Ovary (tissue), 7 donors: ENCODE measurements at regions not wholly inside any gene's neighbourhood (a gene's known extent, or its start where the extent isn't known, plus 50 kb on each side); places are given as distances from the start of the nearest gene placed in this dataset.
A peak's percentile ranks its signal among the peaks of the same experiment; 100 is the strongest.

Experiments used
- DNase-seq, 5 donors: peaks; one replicate each; pipeline ENCODE4 v3.0.0-alpha.2; 2019 to 2020
- H3K27ac ChIP-seq, 2 donors: fragments of 200-600 bp; one replicate each; pipeline versions ENCODE4 v1.5.1 to v1.8.0; 2019 to 2022
- H3K27me3 ChIP-seq: fragments of 200-600 bp; one replicate; pipeline ENCODE4 v1.8.0; 2022
- H3K36me3 ChIP-seq: fragments of 200-600 bp; sonication (generic); one replicate; pipeline ENCODE4 v1.5.1; 2019
- H3K4me1 ChIP-seq: one replicate; pipeline ENCODE4 v1.8.1; 2013; ENCODE audit warnings: mild to moderate bottlenecking, moderate library complexity; ENCODE audit not compliant: insufficient read depth
- H3K4me3 ChIP-seq: fragments of 200-600 bp; sonication (generic); one replicate; pipeline ENCODE4 v1.5.1; 2017
- H3K9me3 ChIP-seq, 2 donors: fragments of 200-600 bp in 1 of 2; sonication (generic) in 1 of 2; one replicate each; pipeline versions ENCODE4 v1.5.1 to v1.8.1; 2013 to 2019; ENCODE audit warnings: mild to moderate bottlenecking in 1 of 2, moderate library complexity in 1 of 2
- CTCF ChIP-seq, 3 donors: fragments of 450-650 bp in 2 of 3; fragments of 200-600 bp in 1 of 3; IDR thresholded peaks; one replicate each; pipeline versions ENCODE4 v1.5.1 to v1.8.0; 2016 to 2022; ENCODE audit warnings: antibody characterized with exemption in 3 of 3, mild to moderate bottlenecking in 1 of 3
- EP300 ChIP-seq: sonication (generic); formaldehyde crosslinking; IDR thresholded peaks from one replicate; pipeline ENCODE4 v1.6.1; 2017; ENCODE audit warnings: antibody characterized with exemption
- POLR2A ChIP-seq: fragments of 450-650 bp; IDR thresholded peaks from one replicate; pipeline ENCODE4 v1.6.1; 2017; ENCODE audit warnings: antibody characterized with exemption, mild to moderate bottlenecking, moderate library complexity
- WGBS, 3 donors: extraction: QIAGEN DNeasy Blood & Tissue Kit in 1 of 3; methylation state at CpG; one replicate each; pipeline versions ENCODE4 v1.1.5 to v1.1.7; 2013 to 2017; 5-methylcytosine and 5-hydroxymethylcytosine counted together
- intact Hi-C, 4 donors: fragments of 100-400 bp; cut with DNase I; formaldehyde crosslinking; loops; one replicate each; pipeline versions ENCODE4 v1.11.0 to v1.15.1; 2022 to 2023
- donor health status: DM: no; HTN: no; CAD: no; lungs with moderate emphysema.
- donor health status: DM: no; HTN: no; CAD: no.
- donor health status: Bipolar disorder and iron deficiency.
- donor health status: DM: no; HTN: no; CAD: no.
- donor health status: DM: yes; HTN: yes; CAD: no.

GRCh38 chr1:99570486-99571089 is 75.3 kb upstream of the PALMD start:
- Histone ChIP-seq H3K4me3 (no peak overlapping the region), H3K4me1 (no peaks in the 10 kb centered on the region), H3K27ac (no peak overlapping the region), H3K36me3 (no peaks in the 10 kb centered on the region), H3K27me3 (no peaks in the 10 kb centered on the region), H3K9me3 (no peaks in the 10 kb centered on the region)
- DNase-seq, result no peak
- no peak for TF ChIP-seq EP300
- TF ChIP-seq POLR2A, result no peak
- no peak for TF ChIP-seq CTCF (IDR thresholded peaks at IDR 0.05)
- intact Hi-C loops, result no loop called here
- 65 to 84% (median 81%) methylated on average over 6 of the region's 6 CpGs for WGBS, 3 donors

GRCh38 chr1:99571092-99571734 is 74.7 kb upstream of the PALMD start:
- Histone ChIP-seq H3K4me1 (no peaks in the 10 kb centered on the region), H3K9me3 (no peaks in the 10 kb centered on the region), H3K4me3 (no peak overlapping the region), H3K27me3 (no peaks in the 10 kb centered on the region), H3K27ac (no peak overlapping the region), H3K36me3 (no peaks in the 10 kb centered on the region)
- intact Hi-C loops, result no loop called here
- WGBS, 3 donors, result 58 to 70% (median 61%) methylated on average over 6 of the region's 6 CpGs
- no peak for DNase-seq
- no peak for TF ChIP-seq POLR2A
- no peak for TF ChIP-seq CTCF (IDR thresholded peaks at IDR 0.05)
- TF ChIP-seq EP300, result no peak

- DNase-seq, result peak in 3 of 5 donors; percentile 19 to 49 (median 22)
- Histone ChIP-seq H3K4me1 (no peaks in the 10 kb centered on the region), H3K4me3 (no peak overlapping the region), H3K36me3 (no peaks in the 10 kb centered on the region), H3K27me3 (no peaks in the 10 kb centered on the region), H3K9me3 (no peaks in the 10 kb centered on the region), H3K27ac (no peak overlapping the region)
- 38 to 52% (median 42%) methylated on average over 3 of the region's 3 CpGs for WGBS, 3 donors
- intact Hi-C loops, result no loop called here
- TF ChIP-seq EP300 (no peak), POLR2A (no peak), CTCF (IDR thresholded peaks at IDR 0.05) (no peak)
Measured at GRCh38 chr1:99573431-99574217, 72.3 kb upstream of the PALMD start.

GRCh38 chr1:99577313-99577712 is 68.6 kb upstream of the PALMD start:
- Histone ChIP-seq H3K27me3 (no peaks in the 10 kb centered on the region), H3K9me3 (no peaks in the 10 kb centered on the region)
- no peak for DNase-seq

More at GRCh38 chr1:99577313-99577712, 68.6 kb upstream of the PALMD start:
- Histone ChIP-seq H3K36me3 (no peaks in the 10 kb centered on the region), H3K4me3 (no peak overlapping the region), H3K27ac (no peak overlapping the region), H3K4me1 (no peaks in the 10 kb centered on the region)
- TF ChIP-seq EP300, result no peak
- TF ChIP-seq POLR2A, result no peak
- TF ChIP-seq CTCF (IDR thresholded peaks at IDR 0.05), result no peak
- 79 to 83% (median 82%) methylated on average over 3 of the region's 3 CpGs for WGBS, 3 donors
- intact Hi-C loops, result no loop called here
